ENCODE measurements at regions not wholly inside any gene's neighbourhood (a gene's known extent, or its start where the extent isn't known, plus 50 kb on each side); places are given as distances from the start of the nearest gene placed in this dataset.

DNA sequence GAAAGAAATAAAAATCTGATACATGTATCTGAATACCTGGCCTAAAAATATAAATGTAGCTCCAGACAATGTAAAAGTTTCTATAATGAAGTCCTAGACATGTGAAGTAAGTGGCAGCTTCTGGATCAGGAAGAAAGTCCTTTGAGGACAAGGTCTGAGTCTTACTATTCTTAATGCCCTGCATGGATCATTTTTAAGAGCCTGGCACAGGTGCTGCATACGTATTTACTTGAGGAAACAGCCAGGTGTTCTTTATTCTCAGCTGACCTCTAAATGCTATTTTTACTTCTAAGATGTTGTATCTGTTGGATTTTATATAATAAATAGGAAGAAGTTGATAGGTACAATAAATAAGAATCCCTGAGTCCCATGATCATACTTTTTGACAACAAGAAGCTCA is 750.0 kb upstream of the LUZP2 start:
- TF ChIP-seq, protein P1, sequence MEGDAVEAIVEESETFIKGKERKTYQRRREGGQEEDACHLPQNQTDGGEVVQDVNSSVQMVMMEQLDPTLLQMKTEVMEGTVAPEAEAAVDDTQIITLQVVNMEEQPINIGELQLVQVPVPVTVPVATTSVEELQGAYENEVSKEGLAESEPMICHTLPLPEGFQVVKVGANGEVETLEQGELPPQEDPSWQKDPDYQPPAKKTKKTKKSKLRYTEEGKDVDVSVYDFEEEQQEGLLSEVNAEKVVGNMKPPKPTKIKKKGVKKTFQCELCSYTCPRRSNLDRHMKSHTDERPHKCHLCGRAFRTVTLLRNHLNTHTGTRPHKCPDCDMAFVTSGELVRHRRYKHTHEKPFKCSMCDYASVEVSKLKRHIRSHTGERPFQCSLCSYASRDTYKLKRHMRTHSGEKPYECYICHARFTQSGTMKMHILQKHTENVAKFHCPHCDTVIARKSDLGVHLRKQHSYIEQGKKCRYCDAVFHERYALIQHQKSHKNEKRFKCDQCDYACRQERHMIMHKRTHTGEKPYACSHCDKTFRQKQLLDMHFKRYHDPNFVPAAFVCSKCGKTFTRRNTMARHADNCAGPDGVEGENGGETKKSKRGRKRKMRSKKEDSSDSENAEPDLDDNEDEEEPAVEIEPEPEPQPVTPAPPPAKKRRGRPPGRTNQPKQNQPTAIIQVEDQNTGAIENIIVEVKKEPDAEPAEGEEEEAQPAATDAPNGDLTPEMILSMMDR (conservative IDR thresholded peaks at IDR 0.05; ENCODE audit: low read depth, low read length): no peak
- TF ChIP-seq EZH2 (IDR thresholded peaks at IDR 0.05; ENCODE audit: borderline replicate concordance, low read depth, low read length, poor library complexity, severe bottlenecking): no peak
